NCI-H510A treated with DMSO at 0.1 percent for 48 hours (cell line): ENCODE measurements at regions not wholly inside any gene's neighbourhood (a gene's known extent, or its start where the extent isn't known, plus 50 kb on each side); places are given as distances from the start of the nearest gene placed in this dataset.
"Not testable (repeated sequence)": the region's sequence is repeated elsewhere in the genome, so short reads cannot be mapped to it uniquely, and the experiment has no call there.

Experiments used
- DNase-seq: peaks from one replicate; lab custom pipeline; 2025; lab: John Stamatoyannopoulos, UW

- no peak for DNase-seq
Observed at GRCh38 chr11:98398508-98398907, 622.2 kb upstream of the CNTN5 start.

- no peak for DNase-seq
Observed at GRCh38 chr11:98409069-98409468, 611.7 kb upstream of the CNTN5 start.

- DNase-seq = no peak
Observed at GRCh38 chr11:98411777-98412176, 609.0 kb upstream of the CNTN5 start.

GRCh38 chr11:98417256-98417755 lies 603.4 kb upstream of the CNTN5 start:
- no peak for DNase-seq

- no peak for DNase-seq
Observed at GRCh38 chr11:98423933-98424332, 596.8 kb upstream of the CNTN5 start.

- DNase-seq = not testable (repeated sequence)
Observed at GRCh38 chr11:98424773-98425172, 596.0 kb upstream of the CNTN5 start.

- no peak for DNase-seq
Observed at GRCh38 chr11:98431463-98432359, 589.0 kb upstream of the CNTN5 start.

GRCh38 chr11:98434296-98434695 lies 586.5 kb upstream of the CNTN5 start:
- DNase-seq = no peak

GRCh38 chr11:98453378-98453777 lies 567.4 kb upstream of the CNTN5 start:
- DNase-seq = no peak

GRCh38 chr11:98455500-98456307 lies 565.0 kb upstream of the CNTN5 start:
- DNase-seq = no peak

GRCh38 chr11:98456308-98456680 lies 564.5 kb upstream of the CNTN5 start:
- no peak for DNase-seq

- no peak for DNase-seq
Observed at GRCh38 chr11:98495016-98495415, 525.7 kb upstream of the CNTN5 start.

GRCh38 chr11:98495601-98496000 lies 525.1 kb upstream of the CNTN5 start:
- DNase-seq = no peak

- no peak for DNase-seq
Observed at GRCh38 chr11:98507208-98507607, 513.5 kb upstream of the CNTN5 start.

- no peak for DNase-seq
Observed at GRCh38 chr11:98512938-98513337, 507.8 kb upstream of the CNTN5 start.

- DNase-seq = no peak
Observed at GRCh38 chr11:98531576-98531975, 489.2 kb upstream of the CNTN5 start.

GRCh38 chr11:98536023-98536422 lies 484.7 kb upstream of the CNTN5 start:
- DNase-seq = no peak

GRCh38 chr11:98538358-98538757 lies 482.4 kb upstream of the CNTN5 start:
- not testable (repeated sequence) for DNase-seq

GRCh38 chr11:98545544-98546175 lies 475.1 kb upstream of the CNTN5 start:
- no peak for DNase-seq

- DNase-seq = no peak
Observed at GRCh38 chr11:98549571-98549970, 471.2 kb upstream of the CNTN5 start.

- no peak for DNase-seq
Observed at GRCh38 chr11:98559961-98560360, 460.8 kb upstream of the CNTN5 start.

GRCh38 chr11:98561252-98561651 lies 459.5 kb upstream of the CNTN5 start:
- DNase-seq = no peak
